SK-N-SH (cell line): ENCODE measurements at regions not wholly inside any gene's neighbourhood (a gene's known extent, or its start where the extent isn't known, plus 50 kb on each side); places are given as distances from the start of the nearest gene placed in this dataset.

Experiments
- CHD2 ChIP-seq: fragments of 150-350 bp; IDR thresholded peaks from 2 replicates; pipeline ENCODE4 v1.6.1; 2018; ENCODE audit warnings: low read length; ENCODE audit not compliant: partially characterized antibody
- EZH2phosphoT487 ChIP-seq: fragments of 200-600 bp; sonication (generic); IDR thresholded peaks from 2 replicates; pipeline ENCODE4 v1.6.1; 2017; ENCODE audit warnings: low read depth, mixed run types, mild to moderate bottlenecking, antibody characterized with exemption, moderate library complexity, borderline replicate concordance
- FOXJ3 ChIP-seq: sonication (generic); formaldehyde crosslinking; IDR thresholded peaks from 2 replicates; pipeline ENCODE4 v1.5.1; 2020; ENCODE audit warnings: mild to moderate bottlenecking, missing genetic modification reagents
- GABPA ChIP-seq: IDR thresholded peaks from 2 replicates; pipeline ENCODE4 v1.4.0; 2012; ENCODE audit warnings: low read depth, mild to moderate bottlenecking
- JUND ChIP-seq: IDR thresholded peaks from 2 replicates; pipeline ENCODE4 v1.4.0; 2012
- MXI1 ChIP-seq: IDR thresholded peaks from 2 replicates; pipeline ENCODE4 v1.6.1; 2012; ENCODE audit warnings: mild to moderate bottlenecking, low read depth, low read length, improper control_type of control experiment
- NFIC ChIP-seq: IDR thresholded peaks from 2 replicates; pipeline ENCODE4 v1.4.0; 2012; ENCODE audit warnings: borderline replicate concordance
- POLR2AphosphoS5 ChIP-seq: IDR thresholded peaks from 2 replicates; pipeline ENCODE4 v1.6.1; 2012; ENCODE audit warnings: low read depth, low read length
- RAD21 ChIP-seq: IDR thresholded peaks from 2 replicates; pipeline ENCODE4 v1.6.1; 2012; ENCODE audit warnings: mild to moderate bottlenecking, low read length
- RCOR1 ChIP-seq: fragments of 150-350 bp; IDR thresholded peaks from 2 replicates; pipeline ENCODE4 v1.6.1; 2017; ENCODE audit warnings: antibody characterized with exemption, low read length
- TCF12 ChIP-seq: IDR thresholded peaks from 2 replicates; pipeline ENCODE4 v1.4.0; 2012
- TF ChIP-seq, protein P1 (sequence below): fragments of 200-600 bp; sonication (generic); IDR thresholded peaks from 2 replicates; pipeline ENCODE4 v1.6.1; 2017; ENCODE audit warnings: antibody characterized with exemption, mild to moderate bottlenecking, moderate library complexity
- TF ChIP-seq, protein P2 (sequence below): IDR thresholded peaks from 2 replicates; pipeline ENCODE4 v1.6.1; 2012; ENCODE audit warnings: mild to moderate bottlenecking, low read depth, low read length, moderate library complexity
- TF ChIP-seq, protein P3 (sequence below): IDR thresholded peaks from 2 replicates; pipeline ENCODE4 v1.4.0; 2012; ENCODE audit warnings: low read depth

DNA sequence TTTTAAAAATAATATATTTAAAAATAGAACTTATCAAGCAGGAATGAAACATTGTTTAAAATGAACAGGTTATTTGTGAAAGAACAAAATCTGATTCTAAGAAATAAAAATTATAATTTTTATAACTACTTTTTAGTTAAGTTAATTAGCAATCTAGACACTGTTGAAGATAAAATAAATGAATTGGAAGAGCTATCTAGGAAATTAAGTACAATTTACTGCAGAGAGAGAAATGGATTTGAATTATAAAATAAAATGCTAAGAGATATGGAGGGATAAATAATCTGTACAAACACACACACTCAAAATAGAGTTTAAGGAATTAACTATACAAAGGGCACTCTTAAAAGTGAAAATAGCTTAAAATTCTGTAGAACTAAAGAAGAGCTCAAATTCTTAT is 1123.1 kb downstream of the PLA2G4A start:
- TF ChIP-seq, protein P1, sequence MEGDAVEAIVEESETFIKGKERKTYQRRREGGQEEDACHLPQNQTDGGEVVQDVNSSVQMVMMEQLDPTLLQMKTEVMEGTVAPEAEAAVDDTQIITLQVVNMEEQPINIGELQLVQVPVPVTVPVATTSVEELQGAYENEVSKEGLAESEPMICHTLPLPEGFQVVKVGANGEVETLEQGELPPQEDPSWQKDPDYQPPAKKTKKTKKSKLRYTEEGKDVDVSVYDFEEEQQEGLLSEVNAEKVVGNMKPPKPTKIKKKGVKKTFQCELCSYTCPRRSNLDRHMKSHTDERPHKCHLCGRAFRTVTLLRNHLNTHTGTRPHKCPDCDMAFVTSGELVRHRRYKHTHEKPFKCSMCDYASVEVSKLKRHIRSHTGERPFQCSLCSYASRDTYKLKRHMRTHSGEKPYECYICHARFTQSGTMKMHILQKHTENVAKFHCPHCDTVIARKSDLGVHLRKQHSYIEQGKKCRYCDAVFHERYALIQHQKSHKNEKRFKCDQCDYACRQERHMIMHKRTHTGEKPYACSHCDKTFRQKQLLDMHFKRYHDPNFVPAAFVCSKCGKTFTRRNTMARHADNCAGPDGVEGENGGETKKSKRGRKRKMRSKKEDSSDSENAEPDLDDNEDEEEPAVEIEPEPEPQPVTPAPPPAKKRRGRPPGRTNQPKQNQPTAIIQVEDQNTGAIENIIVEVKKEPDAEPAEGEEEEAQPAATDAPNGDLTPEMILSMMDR = no peak
- TF ChIP-seq GABPA (no peak), JUND (no peak), CHD2 (no peak), TCF12 (no peak), RCOR1 (no peak), FOXJ3 (CRISPR knock-in tag) (no peak), RAD21 (no peak), EZH2phosphoT487 (no peak), POLR2AphosphoS5 (no peak), MXI1 (no peak), NFIC (no peak)
- TF ChIP-seq, protein P2, sequence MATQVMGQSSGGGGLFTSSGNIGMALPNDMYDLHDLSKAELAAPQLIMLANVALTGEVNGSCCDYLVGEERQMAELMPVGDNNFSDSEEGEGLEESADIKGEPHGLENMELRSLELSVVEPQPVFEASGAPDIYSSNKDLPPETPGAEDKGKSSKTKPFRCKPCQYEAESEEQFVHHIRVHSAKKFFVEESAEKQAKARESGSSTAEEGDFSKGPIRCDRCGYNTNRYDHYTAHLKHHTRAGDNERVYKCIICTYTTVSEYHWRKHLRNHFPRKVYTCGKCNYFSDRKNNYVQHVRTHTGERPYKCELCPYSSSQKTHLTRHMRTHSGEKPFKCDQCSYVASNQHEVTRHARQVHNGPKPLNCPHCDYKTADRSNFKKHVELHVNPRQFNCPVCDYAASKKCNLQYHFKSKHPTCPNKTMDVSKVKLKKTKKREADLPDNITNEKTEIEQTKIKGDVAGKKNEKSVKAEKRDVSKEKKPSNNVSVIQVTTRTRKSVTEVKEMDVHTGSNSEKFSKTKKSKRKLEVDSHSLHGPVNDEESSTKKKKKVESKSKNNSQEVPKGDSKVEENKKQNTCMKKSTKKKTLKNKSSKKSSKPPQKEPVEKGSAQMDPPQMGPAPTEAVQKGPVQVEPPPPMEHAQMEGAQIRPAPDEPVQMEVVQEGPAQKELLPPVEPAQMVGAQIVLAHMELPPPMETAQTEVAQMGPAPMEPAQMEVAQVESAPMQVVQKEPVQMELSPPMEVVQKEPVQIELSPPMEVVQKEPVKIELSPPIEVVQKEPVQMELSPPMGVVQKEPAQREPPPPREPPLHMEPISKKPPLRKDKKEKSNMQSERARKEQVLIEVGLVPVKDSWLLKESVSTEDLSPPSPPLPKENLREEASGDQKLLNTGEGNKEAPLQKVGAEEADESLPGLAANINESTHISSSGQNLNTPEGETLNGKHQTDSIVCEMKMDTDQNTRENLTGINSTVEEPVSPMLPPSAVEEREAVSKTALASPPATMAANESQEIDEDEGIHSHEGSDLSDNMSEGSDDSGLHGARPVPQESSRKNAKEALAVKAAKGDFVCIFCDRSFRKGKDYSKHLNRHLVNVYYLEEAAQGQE = no peak
- TF ChIP-seq, protein P3, sequence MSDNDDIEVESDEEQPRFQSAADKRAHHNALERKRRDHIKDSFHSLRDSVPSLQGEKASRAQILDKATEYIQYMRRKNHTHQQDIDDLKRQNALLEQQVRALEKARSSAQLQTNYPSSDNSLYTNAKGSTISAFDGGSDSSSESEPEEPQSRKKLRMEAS = no peak
